ENCODE measurements at regions not wholly inside any gene's neighbourhood (a gene's known extent, or its start where the extent isn't known, plus 50 kb on each side); places are given as distances from the start of the nearest gene placed in this dataset.

DNA sequence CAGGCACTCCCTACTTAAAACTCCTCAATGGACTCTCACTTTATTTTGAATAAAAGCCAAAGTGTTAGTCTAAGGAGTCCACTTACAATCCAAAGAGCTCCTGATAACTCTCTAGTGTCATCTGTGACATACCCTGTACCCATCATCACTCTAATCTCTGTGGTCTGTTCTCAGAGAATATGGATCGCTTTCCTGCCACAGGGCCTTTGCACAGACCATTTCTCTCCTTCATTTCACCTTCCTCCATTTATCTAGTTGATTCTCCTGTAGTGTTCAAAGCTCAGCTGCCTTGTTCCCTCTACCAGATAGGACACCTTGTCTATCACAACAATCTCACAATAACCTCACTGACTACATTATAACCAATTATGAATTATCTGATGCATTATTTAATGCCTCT is 185.4 kb upstream of the KBTBD8 start:
- H3K9ac ChIP-seq (ENCODE audit: control insufficient read depth, insufficient read depth, low read length), result no peak overlapping the region
- 86% methylated on average over 1 of the region's 1 CpG for WGBS (ENCODE audit: insufficient coverage, insufficient replicate concordance, low lambda C conversion rate, missing lambda C conversion rate)
- ChIA-PET SMC1A (ENCODE audit: uncharacterized antibody, unreplicated experiment) (interaction anchor here (1.0 kb wide), 1 partner anchor 10 kb away, joined by 3 read pairs; no protein-coding TSS in a partner anchor), POLR2A (no interaction called here), CTCF (no interaction called here), RAD21 (ENCODE audit: unreplicated experiment) (interaction anchor here (1.2 kb wide), 1 partner anchor 534 kb away, joined by 3 read pairs; no protein-coding TSS in a partner anchor)
- ATAC-seq, result no peak
- H3K36me3 ChIP-seq (ENCODE audit: control insufficient read depth in 2 of 2, insufficient read depth in 2 of 2, low read length in 1 of 2), result no peaks in the 10 kb centered on the region
- no peak overlapping the region for H3K4me2 ChIP-seq (ENCODE audit: control insufficient read depth, insufficient read depth)
- no peaks in the 10 kb centered on the region for H3K4me1 ChIP-seq (ENCODE audit: control insufficient read depth, insufficient read depth, low read length)
- H3K9me3 ChIP-seq (replicated peaks; ENCODE audit: control insufficient read depth, insufficient read depth, low read length), result no peaks in the 10 kb centered on the region
- no peaks in the 10 kb centered on the region for H3K79me2 ChIP-seq (ENCODE audit: control insufficient read depth, insufficient read depth, low read length)
- no peak overlapping the region for H3K4me3 ChIP-seq
- no peaks in the 10 kb centered on the region for H4K20me1 ChIP-seq (ENCODE audit: control insufficient read depth, insufficient read depth)
- in situ Hi-C loops (cut with MboI) (no loop called here), intact Hi-C loops (cut with micrococcal nuclease; ENCODE audit: unreplicated experiment) (loop anchor here (10.0 kb wide), 1 partner anchor 308 kb away; the partner anchor contains the start of gene LRIG1)
- DNase-seq (ENCODE audit: low read depth, low spot score), result no peak
- FAIRE-seq, result no peak
- no peak for TF ChIP-seq ZNF24 (IDR thresholded peaks at IDR 0.05)
- no peak for TF ChIP-seq NFYA (IDR thresholded peaks at IDR 0.05; ENCODE audit: borderline replicate concordance, low read depth, low read length)
- no peak for TF ChIP-seq BHLHE40 (IDR thresholded peaks at IDR 0.05; ENCODE audit: borderline replicate concordance in 1 of 2, low read depth in 2 of 2, low read length in 1 of 2)
- TF ChIP-seq RAD51 (IDR thresholded peaks at IDR 0.05), result no peak
- no peak for TF ChIP-seq YBX1 (IDR thresholded peaks at IDR 0.05)
- no peak for TF ChIP-seq CHD2 (IDR thresholded peaks at IDR 0.05; ENCODE audit: borderline replicate concordance, low read depth, low read length)
- no peak for TF ChIP-seq TARDBP (IDR thresholded peaks at IDR 0.05; ENCODE audit: borderline replicate concordance)
- TF ChIP-seq MTA2 (IDR thresholded peaks at IDR 0.05; ENCODE audit: low read depth), result no peak
- no peak for TF ChIP-seq POLR2AphosphoS2 (IDR thresholded peaks at IDR 0.05; ENCODE audit: low read depth, low read length)
- no peak for TF ChIP-seq ESRRA (IDR thresholded peaks at IDR 0.05; ENCODE audit: low read length)
- TF ChIP-seq FOXM1 (IDR thresholded peaks at IDR 0.05; ENCODE audit: low read depth, low read length), result no peak
- no peak for TF ChIP-seq MLLT1 (IDR thresholded peaks at IDR 0.05)
- no peak for TF ChIP-seq YY1 (IDR thresholded peaks at IDR 0.05; ENCODE audit: low read depth, low read length)
- no peak for TF ChIP-seq LARP7 (IDR thresholded peaks at IDR 0.05)
- TF ChIP-seq, protein P1, sequence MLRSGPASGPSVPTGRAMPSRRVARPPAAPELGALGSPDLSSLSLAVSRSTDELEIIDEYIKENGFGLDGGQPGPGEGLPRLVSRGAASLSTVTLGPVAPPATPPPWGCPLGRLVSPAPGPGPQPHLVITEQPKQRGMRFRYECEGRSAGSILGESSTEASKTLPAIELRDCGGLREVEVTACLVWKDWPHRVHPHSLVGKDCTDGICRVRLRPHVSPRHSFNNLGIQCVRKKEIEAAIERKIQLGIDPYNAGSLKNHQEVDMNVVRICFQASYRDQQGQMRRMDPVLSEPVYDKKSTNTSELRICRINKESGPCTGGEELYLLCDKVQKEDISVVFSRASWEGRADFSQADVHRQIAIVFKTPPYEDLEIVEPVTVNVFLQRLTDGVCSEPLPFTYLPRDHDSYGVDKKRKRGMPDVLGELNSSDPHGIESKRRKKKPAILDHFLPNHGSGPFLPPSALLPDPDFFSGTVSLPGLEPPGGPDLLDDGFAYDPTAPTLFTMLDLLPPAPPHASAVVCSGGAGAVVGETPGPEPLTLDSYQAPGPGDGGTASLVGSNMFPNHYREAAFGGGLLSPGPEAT (IDR thresholded peaks at IDR 0.05; ENCODE audit: low read depth), result no peak
- TF ChIP-seq ZNF217 (IDR thresholded peaks at IDR 0.05), result no peak
- no peak for TF ChIP-seq TCF3 (IDR thresholded peaks at IDR 0.05; ENCODE audit: borderline replicate concordance, insufficient read depth, low read depth, low read length)
- no TSS peak for BruUV-seq (replicated peaks)
- H3K27me3 ChIP-seq (replicated peaks in 1 of 2; ENCODE audit: control insufficient read depth in 2 of 2, insufficient read depth in 2 of 2, low read length in 1 of 2), result no peaks in the 10 kb centered on the region
- no peak overlapping the region for H2AFZ ChIP-seq (ENCODE audit: control insufficient read depth, low read depth, low read length)
- no peak overlapping the region for H3K27ac ChIP-seq (ENCODE audit: control insufficient read depth, insufficient read depth)

Data from GM12878 (cell line).